AG04450 (cell line): ENCODE measurements at regions not wholly inside any gene's neighbourhood (a gene's known extent, or its start where the extent isn't known, plus 50 kb on each side); places are given as distances from the start of the nearest gene placed in this dataset.

ENCODE experiments used
- CTCF ChIA-PET: fragments of 300-600, 350-600 bp; formaldehyde crosslinking; extraction: SDS; loops from one replicate; lab custom pipeline; 2022; ENCODE audit warnings: antibody characterized with exemption, inconsistent platforms; lab: Charles Lee
- POLR2A ChIA-PET: fragments of 350-600 bp; formaldehyde crosslinking; extraction: SDS; loops from one replicate; lab custom pipeline; 2021; ENCODE audit warnings: antibody characterized with exemption, inconsistent platforms; lab: Yijun Ruan, JAX
- DNase-seq: peaks from one replicate; pipeline ENCODE4 v3.0.0-alpha.2; 2011; ENCODE audit warnings: low read depth, low spot score
- H3K27ac ChIP-seq: one replicate; pipeline ENCODE4 v1.5.1; 2012; ENCODE audit warnings: low read depth, low read length, control low read depth
- H3K27me3 ChIP-seq: one replicate; pipeline ENCODE4 v1.6.0; 2012; ENCODE audit warnings: low read length; ENCODE audit not compliant: control insufficient read depth, insufficient read depth
- H3K4me3 ChIP-seq: 2 replicates; pipeline ENCODE4 v1.5.1; 2011; ENCODE audit warnings: mild to moderate bottlenecking, low read depth, low read length, control low read depth
- H3K9me3 ChIP-seq: 2 replicates; pipeline ENCODE4 v1.5.1; 2012; ENCODE audit warnings: low read length; ENCODE audit not compliant: control insufficient read depth, insufficient read depth
- CTCF ChIP-seq: IDR thresholded peaks from 2 replicates; pipeline ENCODE4 v1.5.1; 2011; ENCODE audit warnings: low read depth, low read length, control low read depth, inconsistent platforms

- H3K4me3 ChIP-seq, result no peak overlapping the region
- no peak for DNase-seq
- H3K9me3 ChIP-seq, result peaks cover 4% of the 10 kb centered on the region; the same call in 1 of the 2 replicates
- ChIA-PET CTCF (no interaction called here), POLR2A (no interaction called here)
- no peaks in the 10 kb centered on the region for H3K27me3 ChIP-seq
- H3K27ac ChIP-seq, result no peak overlapping the region
- no peak for TF ChIP-seq CTCF
Observed at GRCh38 chr5:130568791-130569190, 596.3 kb downstream of the HINT1 start.

DNA sequence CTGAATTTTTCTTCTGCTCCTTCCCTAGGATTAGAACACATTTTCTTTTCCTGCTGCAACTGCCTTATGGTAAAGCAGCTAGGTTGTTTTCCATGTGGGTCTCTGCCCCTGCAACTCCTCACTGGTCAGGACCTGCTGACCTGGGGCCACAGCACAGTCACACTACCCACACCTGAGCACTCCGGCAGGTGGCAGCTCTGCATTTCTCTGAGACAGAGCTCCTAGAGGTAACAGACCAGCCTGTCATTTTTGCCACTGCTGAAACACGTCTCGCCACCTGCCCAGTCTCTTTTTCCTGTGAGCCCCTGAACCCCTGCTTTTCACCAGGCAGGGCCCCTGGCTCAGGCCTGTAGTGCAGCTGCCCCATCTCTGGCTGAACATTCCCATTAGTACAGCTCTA is 609.6 kb downstream of the HINT1 start:
- ChIA-PET CTCF (interaction anchor here (0.5 kb wide), 1 partner anchor 1513 kb away, joined by 3 read pairs; no protein-coding TSS in a partner anchor), POLR2A (no interaction called here)
- Histone ChIP-seq H3K9me3 (peaks cover 16% of the 10 kb centered on the region), H3K4me3 (no peak overlapping the region), H3K27ac (no peak overlapping the region), H3K27me3 (no peaks in the 10 kb centered on the region)
- DNase-seq, result no peak
- no peak for TF ChIP-seq CTCF

DNA sequence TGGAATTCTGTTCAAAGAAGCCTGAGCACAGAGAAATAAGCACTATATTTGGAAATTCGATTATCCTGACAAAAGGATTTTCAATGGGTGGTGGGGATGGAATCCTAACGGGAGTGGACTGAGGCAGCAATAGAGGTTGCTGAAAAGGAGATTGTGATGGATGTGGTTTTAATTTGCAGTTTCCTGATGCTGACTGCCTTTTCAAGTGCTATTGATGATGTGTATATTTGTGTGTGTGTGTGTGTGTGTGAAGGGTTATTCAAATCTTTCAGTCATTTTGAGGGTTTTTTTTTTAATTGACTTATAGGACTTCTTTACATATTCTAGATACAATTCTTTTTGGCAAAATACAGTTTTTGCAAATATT is 614.5 kb downstream of the HINT1 start:
- Histone ChIP-seq H3K4me3 (no peak overlapping the region), H3K27me3 (no peaks in the 10 kb centered on the region), H3K9me3 (peaks cover 13% of the 10 kb centered on the region), H3K27ac (no peak overlapping the region)
- TF ChIP-seq CTCF, result no peak
- ChIA-PET POLR2A (no interaction called here), CTCF (no interaction called here)
- DNase-seq, result no peak

GRCh38 chr5:130549884-130550561 is 615.0 kb downstream of the HINT1 start:
- Histone ChIP-seq H3K27me3 (no peaks in the 10 kb centered on the region), H3K27ac (no peak overlapping the region), H3K4me3 (no peak overlapping the region), H3K9me3 (peaks cover 11% of the 10 kb centered on the region; the same call in 1 of the 2 replicates)
- no peak for DNase-seq
- CTCF ChIA-PET, result no interaction called here
- TF ChIP-seq CTCF, result no peak
- POLR2A ChIA-PET, result no interaction called here

GRCh38 chr5:130546211-130546610 is 618.8 kb downstream of the HINT1 start:
- no peak overlapping the region for H3K27ac ChIP-seq
- peaks cover 11% of the 10 kb centered on the region; the same call in 1 of the 2 replicates for H3K9me3 ChIP-seq
- POLR2A ChIA-PET, result no interaction called here
- DNase-seq, result no peak
- TF ChIP-seq CTCF, result no peak
- no peak overlapping the region for H3K4me3 ChIP-seq
- CTCF ChIA-PET, result no interaction called here
- no peaks in the 10 kb centered on the region for H3K27me3 ChIP-seq
